Gastroesophageal sphincter (tissue), 3 donors: ENCODE measurements at regions not wholly inside any gene's neighbourhood (a gene's known extent, or its start where the extent isn't known, plus 50 kb on each side); places are given as distances from the start of the nearest gene placed in this dataset.

Experiments used
- POLR2A ChIP-seq, 2 donors: fragments of 450-650 bp; IDR thresholded peaks; one replicate each; pipeline ENCODE4 v1.6.1; 2017; ENCODE audit warnings: antibody characterized with exemption in 2 of 2, mild to moderate bottlenecking in 2 of 2, moderate library complexity in 1 of 2
- TF ChIP-seq, protein P1 (sequence below), 4 experiments: fragments of 200-600 bp in 2 of 4; fragments of 450-650 bp in 2 of 4; sonication (generic) in 1 of 4; IDR thresholded peaks; one replicate each; pipeline ENCODE4 v1.5.1; 2017 to 2019; ENCODE audit warnings: antibody characterized with exemption in 4 of 4, mild to moderate bottlenecking in 2 of 4, moderate library complexity in 2 of 4

DNA sequence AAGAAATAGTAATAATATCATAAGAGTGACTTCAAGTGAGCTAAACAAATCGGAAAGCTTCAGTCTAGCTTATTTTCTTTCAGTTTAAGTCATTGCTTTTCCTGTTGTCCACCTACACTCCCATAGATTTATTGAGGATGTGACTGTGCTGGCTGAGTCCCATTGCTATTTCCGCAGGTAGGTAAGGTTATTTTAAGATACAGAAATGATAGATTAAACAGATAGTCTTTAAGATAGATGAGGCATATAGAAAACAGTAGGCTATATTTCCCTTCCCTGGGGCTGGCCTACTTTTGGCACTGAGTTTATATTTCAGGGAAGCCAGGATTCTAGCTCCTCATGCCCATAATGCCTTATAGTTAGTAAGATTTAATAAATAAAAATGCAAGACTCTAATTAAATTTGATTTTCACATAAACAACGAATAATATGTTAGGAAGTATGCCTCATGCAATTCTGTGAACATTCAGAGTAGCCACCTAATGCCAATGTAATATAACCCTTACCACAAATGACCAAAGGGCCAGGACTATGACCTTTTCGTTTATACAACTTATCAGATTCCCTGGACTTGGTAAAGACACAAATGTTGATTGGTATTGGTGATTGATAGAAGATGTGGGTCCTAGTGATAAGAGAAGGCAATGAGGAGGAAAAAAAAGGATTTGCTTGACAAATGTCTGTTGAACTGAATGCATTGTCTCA lies 1079.3 kb downstream of the EPHA7 start:
- TF ChIP-seq, protein P1, sequence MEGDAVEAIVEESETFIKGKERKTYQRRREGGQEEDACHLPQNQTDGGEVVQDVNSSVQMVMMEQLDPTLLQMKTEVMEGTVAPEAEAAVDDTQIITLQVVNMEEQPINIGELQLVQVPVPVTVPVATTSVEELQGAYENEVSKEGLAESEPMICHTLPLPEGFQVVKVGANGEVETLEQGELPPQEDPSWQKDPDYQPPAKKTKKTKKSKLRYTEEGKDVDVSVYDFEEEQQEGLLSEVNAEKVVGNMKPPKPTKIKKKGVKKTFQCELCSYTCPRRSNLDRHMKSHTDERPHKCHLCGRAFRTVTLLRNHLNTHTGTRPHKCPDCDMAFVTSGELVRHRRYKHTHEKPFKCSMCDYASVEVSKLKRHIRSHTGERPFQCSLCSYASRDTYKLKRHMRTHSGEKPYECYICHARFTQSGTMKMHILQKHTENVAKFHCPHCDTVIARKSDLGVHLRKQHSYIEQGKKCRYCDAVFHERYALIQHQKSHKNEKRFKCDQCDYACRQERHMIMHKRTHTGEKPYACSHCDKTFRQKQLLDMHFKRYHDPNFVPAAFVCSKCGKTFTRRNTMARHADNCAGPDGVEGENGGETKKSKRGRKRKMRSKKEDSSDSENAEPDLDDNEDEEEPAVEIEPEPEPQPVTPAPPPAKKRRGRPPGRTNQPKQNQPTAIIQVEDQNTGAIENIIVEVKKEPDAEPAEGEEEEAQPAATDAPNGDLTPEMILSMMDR (IDR thresholded peaks at IDR 0.05): no peak
- TF ChIP-seq POLR2A (IDR thresholded peaks at IDR 0.05): no peak
